Loucy (cell line): ENCODE measurements at regions not wholly inside any gene's neighbourhood (a gene's known extent, or its start where the extent isn't known, plus 50 kb on each side); places are given as distances from the start of the nearest gene placed in this dataset.

Experiments
- H2AFZ ChIP-seq: fragments of 200-600 bp; sonication (generic); 2 replicates; pipeline ENCODE4 v1.6.0; 2016; ENCODE audit warnings: antibody characterized with exemption, mild to moderate bottlenecking, low read length, moderate library complexity
- H3F3A ChIP-seq: fragments of 200-600 bp; 2 replicates; pipeline ENCODE4 v1.6.0; 2016; ENCODE audit warnings: antibody characterized with exemption, low read depth, mild to moderate bottlenecking
- H3K27me3 ChIP-seq: fragments of 200-600 bp; sonication (generic); 2 replicates; pipeline ENCODE4 v1.6.1; 2014; ENCODE audit warnings: low read length, mild to moderate bottlenecking; ENCODE audit not compliant: insufficient read depth, poor library complexity, severe bottlenecking
- H3K36me3 ChIP-seq: fragments of 200-600 bp; sonication (generic); 2 replicates; pipeline ENCODE4 v1.6.1; 2016; ENCODE audit warnings: low read length; ENCODE audit not compliant: insufficient read depth
- H3K4me1 ChIP-seq: fragments of 200-600 bp; sonication (generic); 2 replicates; pipeline ENCODE4 v1.5.1; 2014; ENCODE audit warnings: low read length, mild to moderate bottlenecking; ENCODE audit not compliant: insufficient read depth, poor library complexity, severe bottlenecking
- H3K4me2 ChIP-seq: fragments of 200-600 bp; sonication (generic); 2 replicates; pipeline ENCODE4 v1.6.0; 2014; ENCODE audit warnings: antibody characterized with exemption, low read length, low read depth, mild to moderate bottlenecking; ENCODE audit not compliant: poor library complexity, severe bottlenecking
- H3K4me3 ChIP-seq: fragments of 200-600 bp; sonication (generic); 2 replicates; pipeline ENCODE4 v1.5.1; 2014; ENCODE audit warnings: low read length, mild to moderate bottlenecking, mixed read lengths; ENCODE audit not compliant: poor library complexity, severe bottlenecking
- H3K79me2 ChIP-seq: fragments of 200-600 bp; sonication (generic); 2 replicates; pipeline ENCODE4 v1.6.1; 2014; ENCODE audit warnings: low read length; ENCODE audit not compliant: insufficient read depth
- H3K9ac ChIP-seq: fragments of 200-600 bp; sonication (generic); 2 replicates; pipeline ENCODE4 v1.6.0; 2014; ENCODE audit warnings: mild to moderate bottlenecking, low read depth, low read length, moderate library complexity; ENCODE audit not compliant: poor library complexity, severe bottlenecking
- H3K9me2 ChIP-seq: fragments of 200-600 bp; sonication (generic); replicated peaks from 2 replicates; pipeline ENCODE4 v1.6.1; 2016; ENCODE audit warnings: low read depth, low read length, mixed read lengths
- H3K9me3 ChIP-seq: fragments of 200-600 bp; sonication (generic); 2 replicates; pipeline ENCODE4 v1.6.1; 2014; ENCODE audit warnings: mild to moderate bottlenecking, antibody characterized with exemption, low read length, low read depth; ENCODE audit not compliant: insufficient read depth
- H4K20me1 ChIP-seq: fragments of 200-600 bp; sonication (generic); 2 replicates; pipeline ENCODE4 v1.6.0; 2014; ENCODE audit warnings: antibody characterized with exemption, low read length, mild to moderate bottlenecking; ENCODE audit not compliant: insufficient read depth, poor library complexity, severe bottlenecking
- CTCF ChIP-seq: fragments of 200-600 bp; sonication (generic); conservative IDR thresholded peaks from 2 replicates; pipeline ENCODE4 v1.5.1; 2014; ENCODE audit warnings: mild to moderate bottlenecking, antibody characterized with exemption, low read length
- EZH2phosphoT487 ChIP-seq: fragments of 200-600 bp; IDR thresholded peaks from 2 replicates; pipeline ENCODE4 v1.6.1; 2018; ENCODE audit warnings: antibody characterized with exemption, mild to moderate bottlenecking, moderate library complexity, borderline replicate concordance

DNA sequence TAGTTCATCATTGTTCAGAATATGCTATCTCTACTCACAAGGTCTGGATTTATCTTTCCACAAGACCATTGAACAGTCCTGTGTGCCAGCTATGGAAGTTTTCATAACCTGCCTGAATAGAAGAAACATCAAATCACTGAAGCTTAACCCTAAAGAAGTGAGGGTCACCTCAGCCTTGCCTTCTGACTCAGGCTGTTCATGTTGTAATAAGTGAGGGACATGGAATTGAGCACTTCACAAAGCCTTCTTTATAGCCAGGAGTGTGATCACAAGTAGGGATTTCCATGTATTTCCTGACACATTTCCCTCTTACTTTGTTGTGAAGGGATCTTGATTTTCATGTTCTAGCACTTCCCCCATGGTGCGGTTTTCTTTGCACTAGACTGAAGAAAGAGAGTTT is 577.5 kb upstream of the WWC1 start:
- Histone ChIP-seq H3K4me1 (no peaks in the 10 kb centered on the region), H3K9ac (no peak overlapping the region), H3K9me3 (no peaks in the 10 kb centered on the region), H3K9me2 (no peaks in the 10 kb centered on the region), H3K79me2 (no peaks in the 10 kb centered on the region), H4K20me1 (no peaks in the 10 kb centered on the region), H3K36me3 (no peaks in the 10 kb centered on the region), H3K4me2 (no peak overlapping the region), H2AFZ (no peak overlapping the region), H3K27me3 (no peaks in the 10 kb centered on the region), H3F3A (no peaks in the 10 kb centered on the region), H3K4me3 (no peak overlapping the region)
- TF ChIP-seq EZH2phosphoT487 (no peak), CTCF (no peak)

DNA sequence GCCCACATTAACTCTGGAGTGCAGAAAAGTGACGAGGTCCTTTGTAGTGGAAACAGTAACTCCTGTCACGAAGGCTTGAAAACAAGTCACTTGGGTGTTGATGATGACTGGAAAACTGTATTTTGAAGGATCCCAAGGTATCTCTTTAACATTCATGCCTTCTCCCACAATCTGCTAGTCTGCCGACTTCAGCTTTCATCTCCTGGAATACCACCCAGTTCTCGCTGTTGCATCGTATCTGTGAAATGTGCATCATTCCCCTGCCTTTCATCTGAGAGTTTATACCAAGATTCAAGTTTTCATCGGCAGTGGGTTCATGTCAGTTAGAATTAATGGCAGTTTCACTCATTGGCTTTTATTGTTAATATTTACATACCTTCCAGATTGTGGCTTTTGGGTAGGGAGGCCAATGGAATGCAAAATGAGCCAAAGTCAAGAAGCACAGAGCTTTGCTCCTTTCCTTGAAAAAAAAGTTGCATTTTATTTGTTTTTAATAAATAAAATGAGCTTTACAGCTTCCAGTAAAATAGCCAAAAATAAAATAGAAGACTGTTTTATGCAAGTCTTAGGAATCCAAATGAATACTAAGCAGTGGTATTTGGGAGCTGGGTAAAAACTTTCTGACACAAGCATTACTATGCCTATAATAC is 575.2 kb upstream of the WWC1 start:
- TF ChIP-seq CTCF (no peak), EZH2phosphoT487 (no peak)
- H3K36me3 ChIP-seq = no peaks in the 10 kb centered on the region
- H3K9ac ChIP-seq = no peak overlapping the region
- H3K79me2 ChIP-seq = no peaks in the 10 kb centered on the region
- H3K9me2 ChIP-seq = no peaks in the 10 kb centered on the region
- no peak overlapping the region for H3K4me3 ChIP-seq
- no peaks in the 10 kb centered on the region for H4K20me1 ChIP-seq
- H3K4me1 ChIP-seq = no peaks in the 10 kb centered on the region
- no peaks in the 10 kb centered on the region for H3K9me3 ChIP-seq
- no peaks in the 10 kb centered on the region for H3F3A ChIP-seq
- no peaks in the 10 kb centered on the region for H3K27me3 ChIP-seq
- no peak overlapping the region for H3K4me2 ChIP-seq
- no peak overlapping the region for H2AFZ ChIP-seq

DNA sequence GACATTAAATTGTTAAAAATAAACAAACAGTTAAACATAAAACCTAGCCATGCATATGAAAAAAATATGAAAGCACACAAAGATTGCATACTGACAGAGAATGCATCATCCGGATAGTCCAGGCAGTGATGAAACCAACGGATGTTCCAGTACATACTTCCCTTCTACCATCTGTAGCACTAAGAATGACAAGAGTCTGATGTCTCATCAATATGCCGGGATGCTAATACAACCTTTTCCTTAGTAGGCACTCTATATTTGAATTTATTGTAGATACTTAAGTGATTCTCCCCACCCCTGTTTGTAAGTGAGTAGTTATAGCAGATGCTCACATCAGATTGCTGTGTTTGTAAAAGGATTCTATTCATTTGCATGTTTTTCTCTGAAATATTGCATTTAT is 571.2 kb upstream of the WWC1 start:
- Histone ChIP-seq H3K9me3 (no peaks in the 10 kb centered on the region), H3K4me2 (no peak overlapping the region), H3K27me3 (no peaks in the 10 kb centered on the region), H3F3A (no peaks in the 10 kb centered on the region), H3K4me3 (no peak overlapping the region), H3K9me2 (no peaks in the 10 kb centered on the region), H4K20me1 (no peaks in the 10 kb centered on the region), H3K79me2 (no peaks in the 10 kb centered on the region), H3K4me1 (no peaks in the 10 kb centered on the region), H3K9ac (no peak overlapping the region), H2AFZ (no peak overlapping the region), H3K36me3 (no peaks in the 10 kb centered on the region)
- TF ChIP-seq CTCF = no peak
- TF ChIP-seq EZH2phosphoT487 = no peak
